GM23338 (cell line): ENCODE measurements at regions not wholly inside any gene's neighbourhood (a gene's known extent, or its start where the extent isn't known, plus 50 kb on each side); places are given as distances from the start of the nearest gene placed in this dataset.

Source experiments
- ATAC-seq: fragments of 200-7000 bp; cut with Tn5 transposase; 3 replicates; pipeline ENCODE4 v1.9.1; 2020
- DNase-seq: peaks from one replicate; pipeline ENCODE4 v3.0.0-alpha.2; 2015; ENCODE audit warnings: low spot score
- H2AFZ ChIP-seq: fragments of 200-600 bp; sonication (generic); 2 replicates; pipeline ENCODE4 v1.8.0; 2016; ENCODE audit warnings: antibody characterized with exemption, mild to moderate bottlenecking, moderate library complexity
- H3F3A ChIP-seq: fragments of 200-600 bp; sonication (generic); replicated peaks from 2 replicates; pipeline ENCODE4 v1.8.0; 2017; ENCODE audit warnings: antibody characterized with exemption, mixed run types, low read depth
- H3K27ac ChIP-seq: fragments of 200-600 bp; sonication (generic); 2 replicates; pipeline ENCODE4 v1.6.1; 2016; ENCODE audit warnings: low read depth
- H3K27me3 ChIP-seq: fragments of 200-600 bp; sonication (generic); 2 replicates; pipeline ENCODE4 v1.8.0; 2016; ENCODE audit warnings: mild to moderate bottlenecking, mixed run types, moderate library complexity; ENCODE audit not compliant: insufficient read depth
- H3K36me3 ChIP-seq: fragments of 200-600 bp; sonication (generic); 2 replicates; pipeline ENCODE4 v1.8.0; 2016; ENCODE audit warnings: mild to moderate bottlenecking; ENCODE audit not compliant: insufficient read depth
- H3K4me1 ChIP-seq: fragments of 200-600 bp; sonication (generic); 2 replicates; pipeline ENCODE4 v1.8.0; 2016; ENCODE audit warnings: mild to moderate bottlenecking, moderate library complexity; ENCODE audit not compliant: insufficient read depth
- H3K4me2 ChIP-seq: fragments of 200-600 bp; sonication (generic); 2 replicates; pipeline ENCODE4 v1.7.1; 2017; ENCODE audit warnings: mixed run types
- H3K4me3 ChIP-seq: fragments of 200-600 bp; sonication (generic); 2 replicates; pipeline ENCODE4 v1.6.1; 2016; ENCODE audit warnings: mixed run types
- H3K79me2 ChIP-seq: fragments of 200-600 bp; sonication (generic); replicated peaks from 2 replicates; pipeline ENCODE4 v1.8.0; 2017; ENCODE audit warnings: mild to moderate bottlenecking; ENCODE audit not compliant: insufficient read depth
- H3K9me2 ChIP-seq: fragments of 200-600 bp; sonication (generic); 2 replicates; pipeline ENCODE4 v1.8.0; 2017; ENCODE audit not compliant: insufficient read depth
- H4K20me1 ChIP-seq: fragments of 200-600 bp; sonication (generic); replicated peaks from 2 replicates; pipeline ENCODE4 v1.8.0; 2017; ENCODE audit warnings: mild to moderate bottlenecking; ENCODE audit not compliant: insufficient read depth
- H3K27ac Mint-ChIP-seq: 2 replicates; pipeline ENCODE4 v1.8.0; 2020; ENCODE audit warnings: inconsistent platforms, mild to moderate bottlenecking, moderate library complexity, mixed read lengths
- H3K27me3 Mint-ChIP-seq: 3 replicates; pipeline ENCODE4 v1.8.0; 2022; ENCODE audit warnings: low read depth, mild to moderate bottlenecking, moderate library complexity, mixed read lengths, inconsistent platforms; ENCODE audit not compliant: insufficient read depth, poor library complexity
- H3K36me3 Mint-ChIP-seq: 3 replicates; pipeline ENCODE4 v1.8.0; 2021; ENCODE audit warnings: low read depth, mild to moderate bottlenecking, inconsistent platforms, moderate library complexity, mixed read lengths
- H3K4me1 Mint-ChIP-seq: 3 replicates; pipeline ENCODE4 v1.8.0; 2020; ENCODE audit warnings: mild to moderate bottlenecking, inconsistent platforms, mixed read lengths
- H3K4me3 Mint-ChIP-seq: 3 replicates; pipeline ENCODE4 v1.8.0; 2021; ENCODE audit warnings: moderate library complexity, mild to moderate bottlenecking, inconsistent platforms, mixed read lengths
- H3K9me3 Mint-ChIP-seq: 3 replicates; pipeline ENCODE4 v1.8.0; 2020; ENCODE audit warnings: moderate library complexity, mild to moderate bottlenecking, inconsistent platforms, mixed read lengths
- CREB1 ChIP-seq: fragments of 250-450 bp; sonication (Bioruptor Pico); IDR thresholded peaks from 2 replicates; pipeline ENCODE4 v1.5.0; 2020; ENCODE audit warnings: low read depth, mild to moderate bottlenecking, moderate library complexity
- EZH2phosphoT487 ChIP-seq: fragments of 200-600 bp; sonication (generic); IDR thresholded peaks from one replicate; pipeline ENCODE4 v1.8.1; 2018; ENCODE audit warnings: antibody characterized with exemption; ENCODE audit not compliant: unreplicated experiment
- JUNB ChIP-seq: IDR thresholded peaks from one replicate; pipeline ENCODE4 v1.6.1; 2016; ENCODE audit warnings: antibody characterized with exemption; ENCODE audit not compliant: unreplicated experiment
- ZNF114 ChIP-seq: fragments of 250-450 bp; sonication (Bioruptor Pico); IDR thresholded peaks from 2 replicates; pipeline ENCODE4 v1.5.0; 2020; ENCODE audit warnings: mild to moderate bottlenecking, moderate library complexity
- ZNF331 ChIP-seq: fragments of 250-450 bp; sonication (Bioruptor Pico); IDR thresholded peaks from 2 replicates; pipeline ENCODE4 v1.5.0; 2020; ENCODE audit warnings: low read depth, mild to moderate bottlenecking, moderate library complexity
- TF ChIP-seq, protein P1 (sequence below), 2 experiments: fragments of 200-600 bp in 1 of 2; sonication (generic) in 1 of 2; conservative IDR thresholded peaks; 2 replicates each; pipeline versions ENCODE4 v1.5.1 to v1.6.1; 2016 to 2017; ENCODE audit warnings: antibody characterized with exemption in 2 of 2, low read depth in 2 of 2, mild to moderate bottlenecking in 2 of 2, moderate library complexity in 1 of 2
- TF ChIP-seq, protein P2 (sequence below): IDR thresholded peaks from one replicate; pipeline ENCODE4 v1.6.1; 2018; ENCODE audit warnings: antibody characterized with exemption; ENCODE audit not compliant: unreplicated experiment
- TF ChIP-seq, protein P3 (sequence below): IDR thresholded peaks from 2 replicates; pipeline ENCODE4 v1.6.1; 2016; ENCODE audit warnings: antibody characterized with exemption

DNA sequence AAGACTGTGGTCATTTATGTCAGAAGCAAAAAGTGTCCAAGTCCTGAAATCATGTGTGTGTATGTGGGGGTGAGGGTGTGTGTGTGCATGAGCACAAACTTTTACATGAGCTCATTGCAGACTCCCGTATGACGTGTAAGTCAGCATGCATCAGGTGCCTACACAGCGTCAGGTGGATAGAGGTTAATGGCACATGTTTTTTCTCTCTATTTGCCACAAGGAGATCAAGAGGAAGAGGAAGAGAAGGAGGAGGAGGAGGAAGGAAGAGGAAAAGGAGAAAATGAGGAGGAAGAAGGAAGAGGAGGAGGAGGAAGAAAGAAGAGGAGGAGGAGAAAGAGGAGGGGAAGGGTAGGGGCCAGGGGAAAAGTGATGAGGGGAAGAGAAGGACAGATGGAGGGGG is 178.0 kb upstream of the DYNLRB2 start:
- H3K27ac Mint-ChIP-seq: no peak overlapping the region
- no peak overlapping the region for H3K4me3 Mint-ChIP-seq
- Histone ChIP-seq H3K79me2 (no peaks in the 10 kb centered on the region), H2AFZ (no peak overlapping the region), H3K4me1 (no peaks in the 10 kb centered on the region), H3K27ac (no peak overlapping the region), H3K27me3 (no peaks in the 10 kb centered on the region), H4K20me1 (no peaks in the 10 kb centered on the region), H3K36me3 (no peaks in the 10 kb centered on the region), H3F3A (no peaks in the 10 kb centered on the region), H3K4me2 (no peak overlapping the region), H3K4me3 (no peak overlapping the region), H3K9me2 (no peaks in the 10 kb centered on the region)
- ATAC-seq (no peak), DNase-seq (no peak)
- H3K4me1 Mint-ChIP-seq: no peaks in the 10 kb centered on the region; the same call in 2 of the 3 replicates
- H3K36me3 Mint-ChIP-seq: no peaks in the 10 kb centered on the region
- peaks cover 3% of the 10 kb centered on the region for H3K27me3 Mint-ChIP-seq
- TF ChIP-seq, protein P1, sequence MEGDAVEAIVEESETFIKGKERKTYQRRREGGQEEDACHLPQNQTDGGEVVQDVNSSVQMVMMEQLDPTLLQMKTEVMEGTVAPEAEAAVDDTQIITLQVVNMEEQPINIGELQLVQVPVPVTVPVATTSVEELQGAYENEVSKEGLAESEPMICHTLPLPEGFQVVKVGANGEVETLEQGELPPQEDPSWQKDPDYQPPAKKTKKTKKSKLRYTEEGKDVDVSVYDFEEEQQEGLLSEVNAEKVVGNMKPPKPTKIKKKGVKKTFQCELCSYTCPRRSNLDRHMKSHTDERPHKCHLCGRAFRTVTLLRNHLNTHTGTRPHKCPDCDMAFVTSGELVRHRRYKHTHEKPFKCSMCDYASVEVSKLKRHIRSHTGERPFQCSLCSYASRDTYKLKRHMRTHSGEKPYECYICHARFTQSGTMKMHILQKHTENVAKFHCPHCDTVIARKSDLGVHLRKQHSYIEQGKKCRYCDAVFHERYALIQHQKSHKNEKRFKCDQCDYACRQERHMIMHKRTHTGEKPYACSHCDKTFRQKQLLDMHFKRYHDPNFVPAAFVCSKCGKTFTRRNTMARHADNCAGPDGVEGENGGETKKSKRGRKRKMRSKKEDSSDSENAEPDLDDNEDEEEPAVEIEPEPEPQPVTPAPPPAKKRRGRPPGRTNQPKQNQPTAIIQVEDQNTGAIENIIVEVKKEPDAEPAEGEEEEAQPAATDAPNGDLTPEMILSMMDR (conservative IDR thresholded peaks at IDR 0.05; ENCODE audit: low read depth in 2 of 2): no peak
- TF ChIP-seq, protein P2, sequence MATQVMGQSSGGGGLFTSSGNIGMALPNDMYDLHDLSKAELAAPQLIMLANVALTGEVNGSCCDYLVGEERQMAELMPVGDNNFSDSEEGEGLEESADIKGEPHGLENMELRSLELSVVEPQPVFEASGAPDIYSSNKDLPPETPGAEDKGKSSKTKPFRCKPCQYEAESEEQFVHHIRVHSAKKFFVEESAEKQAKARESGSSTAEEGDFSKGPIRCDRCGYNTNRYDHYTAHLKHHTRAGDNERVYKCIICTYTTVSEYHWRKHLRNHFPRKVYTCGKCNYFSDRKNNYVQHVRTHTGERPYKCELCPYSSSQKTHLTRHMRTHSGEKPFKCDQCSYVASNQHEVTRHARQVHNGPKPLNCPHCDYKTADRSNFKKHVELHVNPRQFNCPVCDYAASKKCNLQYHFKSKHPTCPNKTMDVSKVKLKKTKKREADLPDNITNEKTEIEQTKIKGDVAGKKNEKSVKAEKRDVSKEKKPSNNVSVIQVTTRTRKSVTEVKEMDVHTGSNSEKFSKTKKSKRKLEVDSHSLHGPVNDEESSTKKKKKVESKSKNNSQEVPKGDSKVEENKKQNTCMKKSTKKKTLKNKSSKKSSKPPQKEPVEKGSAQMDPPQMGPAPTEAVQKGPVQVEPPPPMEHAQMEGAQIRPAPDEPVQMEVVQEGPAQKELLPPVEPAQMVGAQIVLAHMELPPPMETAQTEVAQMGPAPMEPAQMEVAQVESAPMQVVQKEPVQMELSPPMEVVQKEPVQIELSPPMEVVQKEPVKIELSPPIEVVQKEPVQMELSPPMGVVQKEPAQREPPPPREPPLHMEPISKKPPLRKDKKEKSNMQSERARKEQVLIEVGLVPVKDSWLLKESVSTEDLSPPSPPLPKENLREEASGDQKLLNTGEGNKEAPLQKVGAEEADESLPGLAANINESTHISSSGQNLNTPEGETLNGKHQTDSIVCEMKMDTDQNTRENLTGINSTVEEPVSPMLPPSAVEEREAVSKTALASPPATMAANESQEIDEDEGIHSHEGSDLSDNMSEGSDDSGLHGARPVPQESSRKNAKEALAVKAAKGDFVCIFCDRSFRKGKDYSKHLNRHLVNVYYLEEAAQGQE: no peak
- TF ChIP-seq, protein P3, sequence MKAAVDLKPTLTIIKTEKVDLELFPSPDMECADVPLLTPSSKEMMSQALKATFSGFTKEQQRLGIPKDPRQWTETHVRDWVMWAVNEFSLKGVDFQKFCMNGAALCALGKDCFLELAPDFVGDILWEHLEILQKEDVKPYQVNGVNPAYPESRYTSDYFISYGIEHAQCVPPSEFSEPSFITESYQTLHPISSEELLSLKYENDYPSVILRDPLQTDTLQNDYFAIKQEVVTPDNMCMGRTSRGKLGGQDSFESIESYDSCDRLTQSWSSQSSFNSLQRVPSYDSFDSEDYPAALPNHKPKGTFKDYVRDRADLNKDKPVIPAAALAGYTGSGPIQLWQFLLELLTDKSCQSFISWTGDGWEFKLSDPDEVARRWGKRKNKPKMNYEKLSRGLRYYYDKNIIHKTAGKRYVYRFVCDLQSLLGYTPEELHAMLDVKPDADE: no peak
- no peaks in the 10 kb centered on the region for H3K9me3 Mint-ChIP-seq

DNA sequence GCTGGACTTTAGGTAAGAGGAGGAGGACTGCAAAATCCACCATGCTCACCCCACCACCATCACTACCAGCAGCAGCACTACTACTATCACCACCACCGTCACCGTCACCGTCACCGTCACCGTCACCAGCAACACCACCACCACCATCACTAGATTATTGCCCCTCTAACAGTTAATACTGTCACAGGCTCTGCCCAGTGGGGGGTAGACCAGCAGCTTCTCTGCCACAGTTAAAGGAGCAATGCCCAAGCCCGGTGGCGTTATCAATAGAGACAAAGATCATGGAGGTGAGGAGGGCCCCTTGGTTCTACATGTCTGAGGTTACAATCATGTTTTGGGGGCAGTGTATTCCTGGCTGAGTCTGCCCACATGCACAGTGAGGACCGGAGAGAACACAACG is 184.4 kb upstream of the DYNLRB2 start:
- DNase-seq: no peak
- ATAC-seq: no peak
- H3K27me3 ChIP-seq: no peaks in the 10 kb centered on the region

More for the DNA sequence above, 184.4 kb upstream of the DYNLRB2 start:
- H3K4me2 ChIP-seq: no peak overlapping the region
- no peaks in the 10 kb centered on the region for H3K36me3 Mint-ChIP-seq
- H3F3A ChIP-seq: no peaks in the 10 kb centered on the region
- H2AFZ ChIP-seq: no peak overlapping the region
- H3K4me1 Mint-ChIP-seq: no peaks in the 10 kb centered on the region
- TF ChIP-seq CREB1 (CRISPR knock-in tag) (no peak), EZH2phosphoT487 (no peak), ZNF331 (CRISPR knock-in tag) (no peak), JUNB (no peak), ZNF114 (no peak)
- no peaks in the 10 kb centered on the region; the same call in 1 of the 2 replicates for H3K9me2 ChIP-seq
- H3K36me3 ChIP-seq: no peaks in the 10 kb centered on the region
- no peak overlapping the region for H3K27ac Mint-ChIP-seq
- no peaks in the 10 kb centered on the region for H3K4me1 ChIP-seq
- no peak overlapping the region for H3K27ac ChIP-seq
- peaks cover 3% of the 10 kb centered on the region for H3K27me3 Mint-ChIP-seq
- no peaks in the 10 kb centered on the region for H3K79me2 ChIP-seq
- no peaks in the 10 kb centered on the region for H4K20me1 ChIP-seq
- H3K4me3 ChIP-seq: no peak overlapping the region
- H3K9me3 Mint-ChIP-seq: no peaks in the 10 kb centered on the region
- H3K4me3 Mint-ChIP-seq: no peak overlapping the region
